Liver (tissue), 8 donors: ENCODE measurements at regions not wholly inside any gene's neighbourhood (a gene's known extent, or its start where the extent isn't known, plus 50 kb on each side); places are given as distances from the start of the nearest gene placed in this dataset.

Source experiments
- DNase-seq: peaks from one replicate; pipeline ENCODE4 v3.0.0-alpha.2; 2017; ENCODE audit warnings: low spot score
- H3K27ac ChIP-seq, 2 donors: one replicate each; pipeline ENCODE4 v1.7.0; 2013; ENCODE audit warnings: inconsistent platforms in 2 of 2, low read length in 2 of 2, control low read depth in 1 of 2, low read depth in 1 of 2, mild to moderate bottlenecking in 1 of 2
- H3K27me3 ChIP-seq, 4 donors: one replicate each; pipeline versions ENCODE4 v1.6.1 to v1.7.0; 2013; ENCODE audit warnings: low read length in 3 of 4, inconsistent platforms in 1 of 4, mild to moderate bottlenecking in 1 of 4, moderate library complexity in 1 of 4; ENCODE audit not compliant: control insufficient read depth in 4 of 4, insufficient read depth in 4 of 4
- H3K36me3 ChIP-seq, 4 donors: one replicate each; pipeline versions ENCODE4 v1.6.1 to v1.7.0; 2013; ENCODE audit warnings: low read length in 3 of 4, mild to moderate bottlenecking in 3 of 4, low read depth in 1 of 4, moderate library complexity in 1 of 4; ENCODE audit not compliant: control insufficient read depth in 4 of 4, insufficient read depth in 3 of 4
- H3K4me1 ChIP-seq, 4 donors: one replicate each; pipeline versions ENCODE4 v1.6.1 to v1.7.0; 2013; ENCODE audit warnings: low read length in 3 of 4, mild to moderate bottlenecking in 3 of 4, moderate library complexity in 1 of 4; ENCODE audit not compliant: control insufficient read depth in 4 of 4, insufficient read depth in 4 of 4
- H3K4me3 ChIP-seq, 3 donors: one replicate each; pipeline versions ENCODE4 v1.6.1 to v1.7.0; 2013; ENCODE audit warnings: low read length in 3 of 3, control low read depth in 1 of 3, low read depth in 1 of 3, mild to moderate bottlenecking in 1 of 3
- H3K9ac ChIP-seq, 2 donors: one replicate each; pipeline ENCODE4 v1.7.0; 2013; ENCODE audit warnings: low read length in 2 of 2, mild to moderate bottlenecking in 2 of 2, moderate library complexity in 2 of 2, control low read depth in 1 of 2, low read depth in 1 of 2
- H3K9me3 ChIP-seq, 4 donors: one replicate each; pipeline versions ENCODE4 v1.6.1 to v1.7.0; 2013; ENCODE audit warnings: low read length in 3 of 4; ENCODE audit not compliant: control insufficient read depth in 4 of 4
- ATF3 ChIP-seq: IDR thresholded peaks from 2 replicates; pipeline ENCODE4 v1.6.1; 2016; ENCODE audit warnings: antibody characterized with exemption
- EGR1 ChIP-seq, 2 donors: IDR thresholded peaks; 2 replicates each; pipeline ENCODE4 v1.6.1; 2016 to 2018; ENCODE audit warnings: antibody characterized with exemption in 2 of 2, low read depth in 2 of 2
- FOXA1 ChIP-seq: IDR thresholded peaks from 2 replicates; pipeline ENCODE4 v1.6.1; 2016; ENCODE audit warnings: antibody characterized with exemption
- FOXA2 ChIP-seq: IDR thresholded peaks from 2 replicates; pipeline ENCODE4 v1.6.1; 2016; ENCODE audit warnings: antibody characterized with exemption
- GABPA ChIP-seq, 2 donors: IDR thresholded peaks in 1 of 2; conservative IDR thresholded peaks in 1 of 2; 2 replicates each; pipeline ENCODE4 v1.6.1; 2016; ENCODE audit warnings: antibody characterized with exemption in 2 of 2, mild to moderate bottlenecking in 1 of 2, moderate library complexity in 1 of 2
- HNF4A ChIP-seq, 2 donors: conservative IDR thresholded peaks; 2 replicates each; pipeline ENCODE4 v1.6.1; 2016; ENCODE audit warnings: antibody characterized with exemption in 2 of 2, mild to moderate bottlenecking in 2 of 2
- HNF4G ChIP-seq: IDR thresholded peaks from 2 replicates; pipeline ENCODE4 v1.6.1; 2016; ENCODE audit warnings: antibody characterized with exemption
- JUND ChIP-seq, 2 donors: IDR thresholded peaks; 2 replicates each; pipeline ENCODE4 v1.6.1; 2016; ENCODE audit warnings: antibody characterized with exemption in 2 of 2
- MAX ChIP-seq: IDR thresholded peaks from 2 replicates; pipeline ENCODE4 v1.6.1; 2016; ENCODE audit warnings: antibody characterized with exemption
- NR2F2 ChIP-seq: IDR thresholded peaks from 2 replicates; pipeline ENCODE4 v1.6.1; 2016; ENCODE audit warnings: antibody characterized with exemption
- RXRA ChIP-seq, 2 donors: IDR thresholded peaks; 2 replicates each; pipeline ENCODE4 v1.6.1; 2017 to 2018; ENCODE audit warnings: antibody characterized with exemption in 2 of 2, mild to moderate bottlenecking in 1 of 2
- SP1 ChIP-seq: IDR thresholded peaks from 2 replicates; pipeline ENCODE4 v1.6.1; 2018; ENCODE audit warnings: antibody characterized with exemption, mild to moderate bottlenecking
- TAF1 ChIP-seq: conservative IDR thresholded peaks from 2 replicates; pipeline ENCODE4 v1.6.1; 2016; ENCODE audit warnings: antibody characterized with exemption, mild to moderate bottlenecking
- YY1 ChIP-seq: IDR thresholded peaks from 2 replicates; pipeline ENCODE4 v1.6.1; 2016; ENCODE audit warnings: antibody characterized with exemption, mild to moderate bottlenecking
- ZBTB33 ChIP-seq: IDR thresholded peaks from 2 replicates; pipeline ENCODE4 v1.6.1; 2016; ENCODE audit warnings: antibody characterized with exemption
- WGBS: extraction: QIAGEN DNeasy Blood & Tissue Kit; methylation state at CpG from one replicate; pipeline ENCODE4 v1.1.7; 2013; 5-methylcytosine and 5-hydroxymethylcytosine counted together
- TF ChIP-seq, protein P1 (sequence below): IDR thresholded peaks from 2 replicates; pipeline ENCODE4 v1.6.1; 2016; ENCODE audit warnings: antibody characterized with exemption, mild to moderate bottlenecking
- TF ChIP-seq, protein P2 (sequence below): fragments of 150-350 bp; IDR thresholded peaks from 2 replicates; pipeline ENCODE4 v1.5.1; 2017; ENCODE audit warnings: improper control_type of control experiment, low read depth, low read length; ENCODE audit not compliant: missing input control
- donor health status: healthy.
- donor health status: healthy.
- donor health status: healthy.
- donor health status: healthy.
- donor health status: healthy.

- DNase-seq: no peak
- no peak overlapping the region for H3K4me3 ChIP-seq
- 74% methylated on average over 2 of the region's 2 CpGs for WGBS
- H3K27ac ChIP-seq: no peak overlapping the region
- TF ChIP-seq JUND (IDR thresholded peaks at IDR 0.05) (no peak), ZBTB33 (no peak), SP1 (no peak), ATF3 (no peak), HNF4A (conservative IDR thresholded peaks at IDR 0.05) (no peak), RXRA (IDR thresholded peaks at IDR 0.05) (no peak), FOXA1 (no peak), YY1 (no peak)
- no peaks in the 10 kb centered on the region for H3K27me3 ChIP-seq
- H3K4me1 ChIP-seq: peaks cover 0 to 2% (median 1%) of the 10 kb centered on the region in 4 donors
- no peaks in the 10 kb centered on the region for H3K36me3 ChIP-seq
- H3K9ac ChIP-seq: no peak overlapping the region
- no peaks in the 10 kb centered on the region for H3K9me3 ChIP-seq
Observed at GRCh38 chr10:31129271-31129670, 97.6 kb upstream of the ZNF438 start.

DNA sequence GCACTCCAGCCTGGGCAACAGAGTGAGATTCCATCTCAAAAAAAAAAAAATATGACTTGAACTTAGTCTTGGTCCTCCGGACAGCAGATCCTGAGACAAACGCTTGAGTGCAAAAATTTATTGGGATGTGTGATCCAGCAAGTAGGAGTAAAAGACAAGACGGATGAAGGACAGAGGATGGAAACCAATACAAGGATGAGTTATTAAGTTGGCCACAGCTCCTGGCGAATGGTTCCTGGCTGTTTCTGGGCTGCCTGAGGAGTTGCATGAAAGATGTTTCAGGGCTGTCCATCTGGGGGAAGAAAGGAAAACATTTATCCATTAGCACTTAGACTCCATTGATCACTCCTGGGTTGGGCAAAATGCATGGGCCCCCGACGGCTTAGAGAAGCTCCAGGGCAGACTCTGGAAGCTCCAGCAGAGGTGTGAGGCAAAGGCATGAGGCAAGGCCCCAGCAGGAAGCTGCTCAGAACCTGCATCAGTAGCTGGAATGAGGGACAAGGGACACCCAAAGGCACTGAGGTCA lies 98.3 kb upstream of the ZNF438 start:
- TF ChIP-seq JUND (IDR thresholded peaks at IDR 0.05) (no peak), HNF4A (conservative IDR thresholded peaks at IDR 0.05) (no peak), HNF4G (no peak), ZBTB33 (no peak), MAX (no peak), TAF1 (no peak), FOXA2 (no peak), EGR1 (IDR thresholded peaks at IDR 0.05; ENCODE audit: low read depth in 2 of 2) (no peak)
- H3K4me3 ChIP-seq: no peak overlapping the region
- no peak overlapping the region for H3K9ac ChIP-seq
- no peaks in the 10 kb centered on the region for H3K9me3 ChIP-seq
- H3K27ac ChIP-seq: no peak overlapping the region
- DNase-seq: no peak
- WGBS: 91% methylated on average over 6 of the region's 6 CpGs
- no peaks in the 10 kb centered on the region for H3K36me3 ChIP-seq
- H3K4me1 ChIP-seq: peaks cover 0 to 7% (median 3%) of the 10 kb centered on the region in 4 donors
- H3K27me3 ChIP-seq: no peaks in the 10 kb centered on the region

GRCh38 chr10:31130406-31130805 lies 98.7 kb upstream of the ZNF438 start:
- Histone ChIP-seq H3K4me3 (no peak overlapping the region), H3K9me3 (no peaks in the 10 kb centered on the region), H3K36me3 (no peaks in the 10 kb centered on the region), H3K27ac (no peak overlapping the region), H3K4me1 (peaks cover 0 to 7% (median 3%) of the 10 kb centered on the region in 4 donors), H3K9ac (no peak overlapping the region), H3K27me3 (no peaks in the 10 kb centered on the region)
- DNase-seq: no peak
- 80% methylated on average over 1 of the region's 1 CpG for WGBS
- no peak for TF ChIP-seq EGR1 (IDR thresholded peaks at IDR 0.05; ENCODE audit: low read depth in 2 of 2)
- TF ChIP-seq NR2F2: no peak
- no peak for TF ChIP-seq TAF1
- TF ChIP-seq FOXA1: no peak
- no peak for TF ChIP-seq MAX
- TF ChIP-seq JUND (IDR thresholded peaks at IDR 0.05): no peak
- no peak for TF ChIP-seq SP1
- TF ChIP-seq, protein P1, sequence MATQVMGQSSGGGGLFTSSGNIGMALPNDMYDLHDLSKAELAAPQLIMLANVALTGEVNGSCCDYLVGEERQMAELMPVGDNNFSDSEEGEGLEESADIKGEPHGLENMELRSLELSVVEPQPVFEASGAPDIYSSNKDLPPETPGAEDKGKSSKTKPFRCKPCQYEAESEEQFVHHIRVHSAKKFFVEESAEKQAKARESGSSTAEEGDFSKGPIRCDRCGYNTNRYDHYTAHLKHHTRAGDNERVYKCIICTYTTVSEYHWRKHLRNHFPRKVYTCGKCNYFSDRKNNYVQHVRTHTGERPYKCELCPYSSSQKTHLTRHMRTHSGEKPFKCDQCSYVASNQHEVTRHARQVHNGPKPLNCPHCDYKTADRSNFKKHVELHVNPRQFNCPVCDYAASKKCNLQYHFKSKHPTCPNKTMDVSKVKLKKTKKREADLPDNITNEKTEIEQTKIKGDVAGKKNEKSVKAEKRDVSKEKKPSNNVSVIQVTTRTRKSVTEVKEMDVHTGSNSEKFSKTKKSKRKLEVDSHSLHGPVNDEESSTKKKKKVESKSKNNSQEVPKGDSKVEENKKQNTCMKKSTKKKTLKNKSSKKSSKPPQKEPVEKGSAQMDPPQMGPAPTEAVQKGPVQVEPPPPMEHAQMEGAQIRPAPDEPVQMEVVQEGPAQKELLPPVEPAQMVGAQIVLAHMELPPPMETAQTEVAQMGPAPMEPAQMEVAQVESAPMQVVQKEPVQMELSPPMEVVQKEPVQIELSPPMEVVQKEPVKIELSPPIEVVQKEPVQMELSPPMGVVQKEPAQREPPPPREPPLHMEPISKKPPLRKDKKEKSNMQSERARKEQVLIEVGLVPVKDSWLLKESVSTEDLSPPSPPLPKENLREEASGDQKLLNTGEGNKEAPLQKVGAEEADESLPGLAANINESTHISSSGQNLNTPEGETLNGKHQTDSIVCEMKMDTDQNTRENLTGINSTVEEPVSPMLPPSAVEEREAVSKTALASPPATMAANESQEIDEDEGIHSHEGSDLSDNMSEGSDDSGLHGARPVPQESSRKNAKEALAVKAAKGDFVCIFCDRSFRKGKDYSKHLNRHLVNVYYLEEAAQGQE: no peak
- TF ChIP-seq, protein P2, sequence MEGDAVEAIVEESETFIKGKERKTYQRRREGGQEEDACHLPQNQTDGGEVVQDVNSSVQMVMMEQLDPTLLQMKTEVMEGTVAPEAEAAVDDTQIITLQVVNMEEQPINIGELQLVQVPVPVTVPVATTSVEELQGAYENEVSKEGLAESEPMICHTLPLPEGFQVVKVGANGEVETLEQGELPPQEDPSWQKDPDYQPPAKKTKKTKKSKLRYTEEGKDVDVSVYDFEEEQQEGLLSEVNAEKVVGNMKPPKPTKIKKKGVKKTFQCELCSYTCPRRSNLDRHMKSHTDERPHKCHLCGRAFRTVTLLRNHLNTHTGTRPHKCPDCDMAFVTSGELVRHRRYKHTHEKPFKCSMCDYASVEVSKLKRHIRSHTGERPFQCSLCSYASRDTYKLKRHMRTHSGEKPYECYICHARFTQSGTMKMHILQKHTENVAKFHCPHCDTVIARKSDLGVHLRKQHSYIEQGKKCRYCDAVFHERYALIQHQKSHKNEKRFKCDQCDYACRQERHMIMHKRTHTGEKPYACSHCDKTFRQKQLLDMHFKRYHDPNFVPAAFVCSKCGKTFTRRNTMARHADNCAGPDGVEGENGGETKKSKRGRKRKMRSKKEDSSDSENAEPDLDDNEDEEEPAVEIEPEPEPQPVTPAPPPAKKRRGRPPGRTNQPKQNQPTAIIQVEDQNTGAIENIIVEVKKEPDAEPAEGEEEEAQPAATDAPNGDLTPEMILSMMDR: no peak
- no peak for TF ChIP-seq FOXA2
- no peak for TF ChIP-seq HNF4A (conservative IDR thresholded peaks at IDR 0.05)
- no peak for TF ChIP-seq YY1
- TF ChIP-seq GABPA (IDR thresholded peaks at IDR 0.05 in 1 of 2, conservative IDR thresholded peaks at IDR 0.05 in 1 of 2): no peak
